HG03159 (cell line): ENCODE measurements at regions not wholly inside any gene's neighbourhood (a gene's known extent, or its start where the extent isn't known, plus 50 kb on each side); places are given as distances from the start of the nearest gene placed in this dataset.
"Not testable (repeated sequence)": the region's sequence is repeated elsewhere in the genome, so short reads cannot be mapped to it uniquely, and the experiment has no call there.

ENCODE experiments used
- ATAC-seq: cut with Tn5 transposase; IDR thresholded peaks from one replicate; pipeline ENCODE4 v1.9.1; 2021; ENCODE audit warnings: mild to moderate bottlenecking, moderate library complexity; ENCODE audit not compliant: unreplicated experiment

DNA sequence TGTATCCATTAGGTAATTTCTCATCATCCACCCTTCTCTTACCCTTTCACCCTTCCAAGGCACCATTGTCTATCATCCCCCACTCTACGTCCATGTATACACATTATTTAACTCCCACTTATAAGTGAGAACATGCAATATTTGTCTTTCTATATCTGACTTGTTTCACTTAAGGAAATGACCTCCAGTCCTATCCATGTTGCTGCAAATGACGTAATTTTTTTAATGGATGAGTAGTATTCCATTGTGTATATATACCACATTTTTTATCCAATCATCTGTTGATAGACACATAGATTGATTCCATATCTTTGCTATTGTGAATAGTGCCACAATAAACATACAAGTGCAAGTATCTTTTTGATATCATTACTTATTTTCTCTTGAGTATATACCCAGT, 322.9 kb upstream of the CXADR start:
- no peak for ATAC-seq

- ATAC-seq = no peak
Observed at GRCh38 chr21:17191346-17191993, 321.4 kb upstream of the CXADR start.

GRCh38 chr21:17195351-17195750, 317.5 kb upstream of the CXADR start:
- ATAC-seq = no peak

- no peak for ATAC-seq
Observed at GRCh38 chr21:17195976-17196375, 316.9 kb upstream of the CXADR start.

GRCh38 chr21:17196623-17197022, 316.2 kb upstream of the CXADR start:
- ATAC-seq = no peak

DNA sequence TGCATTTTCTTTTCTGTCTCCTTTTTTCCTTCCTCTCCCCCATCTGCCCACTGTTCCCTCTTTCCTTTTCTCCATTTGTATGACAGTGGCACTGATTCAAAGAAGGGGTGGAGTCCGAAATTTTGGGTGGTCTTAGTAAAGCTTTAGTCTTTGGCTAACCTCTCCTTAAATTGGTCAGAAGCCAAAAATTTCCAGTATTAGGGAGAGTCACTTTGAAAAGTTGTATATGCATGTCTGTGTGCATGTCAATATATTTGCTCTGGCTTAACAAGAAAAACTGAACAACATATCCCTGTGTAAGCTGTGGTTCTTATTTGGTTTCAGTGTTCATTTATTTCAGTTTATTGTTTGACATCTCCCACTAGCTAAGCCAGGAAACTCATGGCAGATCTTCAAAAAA, 314.8 kb upstream of the CXADR start:
- no peak for ATAC-seq

GRCh38 chr21:17200250-17200649, 312.6 kb upstream of the CXADR start:
- ATAC-seq = no peak

GRCh38 chr21:17201741-17202260, 311.0 kb upstream of the CXADR start:
- no peak for ATAC-seq

DNA sequence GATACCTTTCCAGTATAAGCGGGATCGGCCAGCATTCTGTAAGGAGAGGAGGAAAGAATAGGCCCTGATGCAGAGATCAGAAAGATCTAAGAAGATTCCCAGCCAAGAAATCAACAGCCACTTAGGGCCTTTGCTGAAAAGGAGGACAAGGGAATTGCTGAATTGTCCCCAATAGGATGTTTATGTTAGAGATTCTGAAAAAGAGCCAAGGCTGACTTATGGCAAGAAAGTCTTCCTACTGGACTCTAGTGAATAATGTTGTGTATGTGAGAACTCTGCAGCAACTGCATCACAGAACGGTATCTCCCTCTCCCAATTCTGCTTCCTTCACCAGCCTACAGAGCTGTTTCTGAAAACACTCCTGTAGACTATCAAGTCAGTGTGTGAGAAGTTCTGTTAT, 298.0 kb upstream of the CXADR start:
- ATAC-seq = no peak

DNA sequence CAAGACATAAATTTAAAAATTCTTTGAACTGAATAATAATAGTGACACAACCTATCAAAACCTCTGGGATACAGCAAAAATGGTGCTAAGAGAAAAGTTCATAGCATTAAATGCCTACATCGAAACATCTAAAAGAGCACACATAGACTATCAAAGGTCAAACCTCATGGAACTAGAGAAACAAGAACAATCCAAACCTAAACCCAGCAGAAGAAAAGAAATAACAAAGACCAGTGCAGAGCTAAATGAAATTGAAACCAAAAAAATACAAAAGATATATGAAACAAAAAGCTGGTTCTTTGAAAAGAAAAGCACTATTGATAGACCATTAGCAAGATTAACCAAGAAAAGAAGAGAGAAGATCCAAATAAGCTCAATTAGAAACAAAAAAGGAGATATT, 293.8 kb upstream of the CXADR start:
- not testable (repeated sequence) for ATAC-seq

GRCh38 chr21:17231124-17231523, 281.7 kb upstream of the CXADR start:
- no peak for ATAC-seq

DNA sequence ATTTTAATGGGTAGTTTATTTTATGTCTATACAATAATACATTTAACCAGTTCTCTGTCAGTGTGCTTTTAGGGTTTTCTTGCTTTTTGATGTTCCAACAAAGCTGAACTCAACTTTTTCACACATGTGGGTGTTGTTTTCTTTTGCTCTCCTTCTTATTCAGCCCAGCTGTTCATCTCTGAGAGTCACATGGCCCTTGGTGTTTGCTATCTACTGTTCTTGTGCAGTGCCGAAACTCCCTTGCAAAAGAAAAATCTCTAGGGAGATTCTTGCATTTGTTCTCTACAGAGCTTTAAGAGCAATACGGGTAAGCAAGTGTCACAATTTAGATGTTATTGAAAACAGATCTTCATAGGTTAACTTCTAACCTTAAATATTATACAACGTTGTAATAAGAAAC, 281.1 kb upstream of the CXADR start:
- ATAC-seq = no peak

DNA sequence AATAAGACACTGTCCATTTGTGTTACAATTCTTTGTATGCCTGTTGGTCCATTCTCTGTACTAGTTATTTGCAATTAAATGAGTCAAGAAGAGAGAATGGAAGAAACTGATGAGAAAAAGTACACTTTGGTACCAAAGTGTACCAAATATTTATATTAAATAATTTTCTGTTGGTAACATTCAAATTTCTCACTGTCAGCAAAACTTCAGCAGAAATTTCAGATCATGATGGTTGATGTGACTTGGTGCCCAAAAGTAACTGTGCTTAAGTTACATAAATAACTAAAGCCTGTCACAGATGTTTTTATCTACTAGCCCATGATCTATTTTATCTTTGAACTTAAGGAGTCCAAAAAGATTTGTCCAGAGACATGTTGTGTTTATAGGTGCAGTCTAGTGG, 274.4 kb upstream of the CXADR start:
- ATAC-seq = no peak

DNA sequence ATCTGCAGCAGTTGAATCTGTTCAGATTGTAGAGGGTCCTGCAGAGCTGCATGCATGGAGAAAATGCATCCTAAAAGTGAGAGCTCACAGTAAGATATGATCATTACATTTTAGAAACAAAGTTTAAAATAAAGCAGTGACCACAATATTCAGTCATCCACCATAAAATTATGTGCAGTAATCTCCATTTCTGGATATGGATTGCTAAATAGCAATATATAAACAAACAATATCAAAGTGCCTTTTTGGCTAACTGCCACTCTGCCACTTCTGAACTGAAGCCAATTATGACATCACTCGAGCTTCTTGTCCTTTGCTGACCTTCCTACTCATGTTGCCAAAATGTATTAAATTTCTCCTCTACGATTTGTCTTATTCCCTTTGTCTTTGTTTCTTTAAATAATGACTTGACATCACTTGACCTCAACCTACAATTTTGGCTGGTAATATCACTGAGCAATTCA, 262.0 kb upstream of the CXADR start:
- ATAC-seq = no peak

DNA sequence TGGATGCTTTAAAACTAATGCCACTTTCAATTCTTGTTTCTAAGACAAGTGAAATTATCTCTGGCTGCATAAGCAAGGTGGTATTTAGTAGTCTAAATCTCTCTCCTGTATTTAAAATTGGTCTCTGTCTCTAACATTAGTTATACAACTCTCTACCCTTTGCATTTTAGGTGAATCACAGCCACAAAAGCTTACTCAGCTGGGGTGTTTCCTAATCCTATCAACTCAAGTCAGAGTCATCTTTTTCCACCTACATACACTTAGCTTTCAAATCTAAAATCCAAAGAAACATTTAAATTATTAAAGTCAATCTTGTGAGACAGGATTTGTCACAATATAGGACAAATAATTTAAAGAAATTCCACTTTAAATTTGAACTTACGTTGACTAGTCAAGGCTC, 255.1 kb upstream of the CXADR start:
- ATAC-seq = no peak

- no peak for ATAC-seq
Observed at GRCh38 chr21:17264182-17264581, 248.7 kb upstream of the CXADR start.

DNA sequence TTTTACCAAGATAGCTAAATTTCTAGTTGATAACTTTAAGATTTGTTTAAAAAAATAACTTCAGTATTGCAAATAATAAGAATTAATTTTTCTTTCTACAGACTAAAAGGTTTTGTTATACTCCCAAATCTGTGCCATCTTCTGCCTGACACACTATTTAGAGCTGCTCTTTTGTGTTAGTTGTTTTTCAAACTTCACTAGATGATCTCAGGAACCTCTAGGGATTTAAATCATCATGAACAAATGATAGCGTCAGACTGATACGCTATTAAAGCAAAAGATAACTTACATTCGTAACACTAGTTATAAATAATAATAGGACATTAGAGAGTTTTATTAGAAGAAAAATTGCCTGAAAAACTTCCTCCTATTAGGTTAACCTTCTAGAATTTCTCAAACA, 243.1 kb upstream of the CXADR start:
- no peak for ATAC-seq

DNA sequence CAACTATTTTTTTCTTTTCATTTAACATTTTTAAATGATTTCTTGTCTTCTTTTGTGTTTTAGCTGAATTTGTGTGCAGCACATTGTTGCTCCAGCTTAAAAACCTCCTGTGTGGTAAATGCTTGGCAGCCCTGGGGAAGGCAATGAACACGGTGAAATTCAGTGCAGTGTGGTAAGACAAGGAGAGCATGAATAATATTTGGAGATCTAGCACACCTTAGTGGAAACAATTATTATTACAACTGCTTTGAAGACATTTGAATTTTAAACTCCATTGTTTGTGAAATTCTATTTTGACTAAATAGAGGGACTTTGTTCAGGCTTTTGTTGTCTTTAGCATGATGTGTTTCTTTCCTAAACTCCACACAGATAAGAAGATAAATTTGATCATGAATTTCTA, 242.6 kb upstream of the CXADR start:
- ATAC-seq = no peak

- no peak for ATAC-seq
Observed at GRCh38 chr21:17279663-17280062, 233.2 kb upstream of the CXADR start.

DNA sequence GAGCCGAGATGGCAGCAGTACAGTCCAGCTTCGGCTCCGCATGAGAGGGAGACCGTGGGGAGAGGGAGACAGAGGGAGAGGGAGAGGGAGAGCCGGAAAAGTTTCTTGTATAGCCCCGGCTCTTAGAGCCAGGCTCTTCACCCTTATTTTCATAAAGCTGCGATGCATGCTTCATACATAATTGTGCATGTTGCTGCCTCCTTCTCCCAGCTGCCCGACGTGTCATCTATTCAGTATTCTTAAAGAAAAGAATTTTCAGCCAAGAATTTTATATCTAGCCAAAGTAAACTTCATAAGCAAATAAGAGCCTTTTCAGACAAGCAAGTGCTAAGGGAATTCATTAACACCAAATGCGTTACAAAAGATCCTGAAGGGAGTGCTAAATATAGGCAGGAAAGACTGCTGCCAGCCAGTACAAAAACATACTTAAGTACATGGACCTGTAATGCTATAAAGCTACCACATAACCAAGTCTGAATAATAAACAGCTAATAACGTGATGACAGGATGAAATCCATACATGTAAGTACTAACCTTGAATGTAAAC, 219.8 kb upstream of the CXADR start:
- ATAC-seq = not testable (repeated sequence)

- no peak for ATAC-seq
Observed at GRCh38 chr21:17295997-17296396, 216.8 kb upstream of the CXADR start.

DNA sequence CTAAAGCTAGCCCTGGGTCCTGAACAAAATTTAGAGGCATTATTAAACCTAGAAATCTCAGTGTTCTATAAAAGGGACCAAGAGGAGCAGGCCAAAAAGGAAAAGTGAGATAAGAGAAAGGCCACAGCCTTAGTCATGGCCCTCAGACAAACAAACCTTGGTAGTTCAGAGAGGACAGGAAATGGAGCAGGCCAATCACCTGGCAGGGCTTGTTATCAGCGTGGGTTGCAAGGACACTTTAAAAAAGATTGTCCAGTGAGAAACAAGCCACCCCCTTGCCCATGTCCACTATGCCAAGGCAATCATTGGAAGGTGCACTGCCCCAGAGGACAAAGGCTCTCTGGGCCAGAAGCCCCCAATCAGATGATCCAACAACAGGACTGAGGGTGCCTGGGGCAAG, 213.3 kb upstream of the CXADR start:
- ATAC-seq = not testable (repeated sequence)

DNA sequence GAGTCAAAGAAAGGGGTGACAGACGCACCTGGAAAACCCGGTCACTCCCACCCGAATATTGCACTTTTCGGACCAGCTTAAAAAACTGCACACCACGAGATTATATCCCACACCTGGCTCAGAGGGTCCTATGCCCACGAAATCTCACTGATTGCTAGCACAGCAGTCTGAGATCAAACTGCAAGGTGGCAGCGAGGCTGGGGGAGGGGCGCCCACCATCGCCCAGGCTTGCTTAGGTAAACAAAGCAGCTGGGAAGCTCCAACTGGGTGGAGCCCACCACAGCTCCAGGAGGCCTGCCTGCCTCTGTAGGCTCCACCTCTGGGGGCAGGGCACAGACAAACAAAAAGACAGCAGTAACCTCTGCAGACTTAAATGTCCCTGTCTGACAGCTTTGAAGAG, 185.1 kb upstream of the CXADR start:
- not testable (repeated sequence) for ATAC-seq
